ENCODE measurements at regions not wholly inside any gene's neighbourhood (a gene's known extent, or its start where the extent isn't known, plus 50 kb on each side); places are given as distances from the start of the nearest gene placed in this dataset.

DNA sequence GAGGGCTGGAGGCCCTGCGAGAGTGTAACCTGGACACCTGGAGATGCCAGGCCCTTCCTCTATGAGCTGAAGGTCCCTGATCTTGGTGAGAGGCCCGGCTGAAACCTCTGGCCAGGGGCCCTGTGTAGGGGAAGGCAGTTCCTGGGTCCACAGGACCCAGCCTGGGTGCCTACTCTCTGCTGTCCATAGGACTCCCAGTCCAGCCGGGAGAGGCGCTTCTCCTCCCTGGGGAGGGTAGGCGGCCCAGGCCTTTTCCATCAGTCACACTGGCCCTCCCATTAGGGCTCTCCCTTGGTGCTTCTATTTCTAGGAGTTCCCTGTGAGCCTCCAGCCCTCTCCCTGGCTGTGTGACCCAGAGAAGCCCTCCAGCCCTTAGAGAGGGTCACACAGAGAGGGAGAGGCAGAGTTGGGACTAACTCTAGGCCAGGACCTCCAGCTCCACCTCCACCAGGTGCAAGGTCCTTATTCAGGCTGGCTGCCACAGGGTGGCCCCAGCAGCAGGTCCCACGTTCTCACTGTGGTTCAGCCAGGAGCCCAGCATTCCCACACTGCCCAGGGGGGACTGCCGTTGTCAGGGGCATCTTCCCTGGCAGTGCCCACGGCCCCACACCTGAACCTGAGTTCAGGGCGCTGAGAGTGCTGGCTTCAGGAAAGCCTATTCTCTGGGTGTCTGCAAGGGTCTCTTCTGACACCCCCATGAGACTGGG lies 146.8 kb downstream of the SMAD6 start:
- no peak for DNase-seq

GRCh38 chr15:66849393-66849745 lies 147.3 kb downstream of the SMAD6 start:
- no peak for DNase-seq

DNA sequence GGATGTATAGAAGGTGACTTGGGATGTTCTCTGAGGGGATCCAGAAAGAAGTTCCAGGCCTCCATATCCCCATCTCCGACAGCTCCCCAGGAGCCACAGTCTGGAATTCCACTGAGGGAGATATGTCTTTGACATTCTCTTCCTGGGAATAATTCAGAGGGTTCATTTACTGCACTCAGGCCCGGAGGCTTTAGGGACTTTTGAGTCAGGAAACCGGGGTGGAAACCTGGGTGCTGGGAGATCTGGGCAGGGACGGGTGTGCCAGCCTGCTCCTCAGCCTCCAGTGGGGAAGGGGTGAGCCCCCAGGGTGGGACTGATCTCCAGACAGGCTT lies 147.7 kb downstream of the SMAD6 start:
- DNase-seq, result no peak

- DNase-seq, result no peak
These were observed 148.3 kb downstream of the SMAD6 start for GRCh38 chr15:66850078-66850991.

- no peak for DNase-seq
These were observed 148.9 kb downstream of the SMAD6 start for GRCh38 chr15:66850996-66851310.

DNA sequence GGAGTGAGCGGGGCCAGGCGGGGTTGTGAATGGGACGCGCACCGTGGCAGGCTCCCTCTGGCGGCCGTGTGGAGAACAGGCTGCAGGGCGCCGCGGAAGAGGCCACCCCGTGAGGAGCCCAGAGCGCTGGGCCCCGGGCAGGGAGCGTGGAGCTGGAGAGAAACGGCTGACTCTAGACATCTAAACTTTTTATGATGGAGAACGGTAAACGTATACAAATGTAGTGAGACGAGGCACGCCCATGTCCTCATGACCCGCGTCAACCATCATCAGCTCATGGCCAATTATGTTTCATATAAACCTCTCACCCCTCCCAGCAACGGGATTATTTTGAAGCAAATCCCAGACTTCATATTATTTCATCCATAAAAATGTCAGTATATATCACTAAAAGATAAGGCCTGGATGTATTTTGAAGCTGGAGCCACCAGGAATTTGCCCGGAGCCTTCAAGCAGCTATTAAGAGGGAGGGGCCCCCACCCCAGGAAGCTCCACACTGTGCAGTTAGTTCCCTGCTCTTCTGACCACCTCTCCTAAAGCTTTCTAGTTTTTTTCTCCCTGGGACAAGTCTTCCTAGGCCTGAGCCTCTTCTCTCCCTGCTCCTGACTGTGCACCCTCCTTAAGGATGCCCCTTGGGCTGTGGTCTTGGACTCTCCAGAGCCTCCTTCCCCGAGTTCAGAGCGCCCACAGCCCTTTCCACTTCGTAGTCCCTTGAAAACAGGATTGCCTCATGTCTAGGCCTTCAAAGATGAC lies 149.5 kb downstream of the SMAD6 start:
- DNase-seq, result peak; percentile 90

DNA sequence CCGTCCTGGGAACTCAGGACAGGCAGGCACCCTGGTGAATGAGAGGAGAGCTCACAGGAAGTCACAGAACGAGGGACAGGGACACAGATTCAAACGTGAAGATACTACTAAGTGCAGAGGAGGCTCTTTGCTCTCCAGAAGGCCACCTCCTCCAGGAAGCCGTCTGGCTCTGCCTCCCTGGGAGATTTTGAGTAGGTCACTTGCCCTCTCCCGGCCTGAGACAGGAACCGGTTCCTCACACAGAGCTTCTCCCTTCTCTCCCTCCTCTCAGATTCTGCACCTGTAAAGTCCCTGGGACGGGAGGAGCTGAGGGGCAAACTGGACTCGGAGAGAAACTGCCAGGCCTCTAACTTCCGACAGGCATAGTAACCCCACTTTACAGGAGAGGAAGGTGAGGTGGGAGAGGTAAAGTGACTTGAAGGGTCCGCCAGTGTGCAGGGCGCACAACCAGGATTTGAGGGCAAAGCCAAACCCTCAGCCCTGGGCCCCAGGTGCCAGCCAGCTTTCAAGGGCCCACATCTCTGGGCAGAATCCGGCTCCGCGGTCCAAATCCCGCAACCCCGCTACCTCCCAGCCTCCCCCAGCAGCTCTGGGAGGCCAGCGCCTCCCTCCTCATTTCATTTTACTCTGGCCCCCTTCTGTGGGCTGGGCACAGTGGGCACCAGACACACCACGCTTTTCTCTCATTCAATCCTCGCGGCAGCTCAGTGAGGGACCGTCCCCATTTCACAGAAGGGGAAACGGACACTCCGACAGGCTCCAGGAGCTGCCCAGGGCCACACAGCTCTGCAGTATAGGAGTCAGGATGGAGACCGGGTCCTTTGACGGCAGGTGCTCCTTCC lies 150.2 kb downstream of the SMAD6 start:
- no peak for DNase-seq

DNA sequence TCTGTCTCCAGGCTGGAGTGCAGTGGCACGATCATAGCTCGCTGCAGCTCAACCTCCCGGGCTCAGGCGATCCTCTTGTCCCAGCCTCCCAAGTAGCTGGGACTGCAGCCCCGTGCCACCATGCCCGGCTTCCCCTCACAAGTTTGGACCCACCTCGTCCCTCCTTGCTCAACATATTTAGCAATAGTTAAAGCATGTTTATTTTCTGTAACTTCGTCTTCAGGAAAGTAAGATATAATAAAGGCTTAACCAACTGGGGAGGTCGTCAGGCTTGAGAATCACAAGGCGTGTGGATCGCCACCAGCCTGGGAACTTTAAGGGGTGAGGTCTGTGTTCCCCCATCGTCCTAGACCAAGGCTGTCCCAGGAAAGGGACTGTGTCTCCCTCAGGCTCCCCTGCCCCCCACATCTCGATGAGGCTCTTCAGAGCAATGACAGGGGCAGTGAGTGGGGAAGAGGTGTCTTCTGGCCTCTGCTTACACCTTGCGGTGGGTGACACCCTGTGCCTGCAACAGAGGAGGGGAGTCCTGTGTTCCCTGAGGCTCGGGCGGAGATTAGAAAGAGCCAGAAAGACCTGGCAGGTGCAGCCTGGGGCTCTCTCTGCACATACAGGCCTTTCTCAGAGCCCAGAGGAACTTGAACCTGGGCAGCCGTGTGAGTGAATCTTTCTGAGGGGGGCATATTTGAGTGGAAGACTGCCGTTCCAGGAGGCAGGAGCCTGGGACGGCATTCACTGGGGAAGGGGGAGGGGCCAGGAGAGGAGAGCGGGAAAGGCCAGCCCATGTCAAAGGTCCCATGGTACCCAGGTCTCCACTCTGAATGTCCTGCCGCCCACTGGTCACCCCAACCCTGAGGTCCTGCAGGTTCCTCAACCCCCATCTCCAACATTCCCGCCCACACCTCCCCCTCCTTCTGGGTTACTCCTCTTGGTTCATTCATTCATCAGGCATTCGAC lies 152.3 kb downstream of the SMAD6 start:
- DNase-seq, result no peak

- DNase-seq, result no peak
These were observed 153.0 kb downstream of the SMAD6 start for GRCh38 chr15:66855041-66855440.

- DNase-seq, result no peak
These were observed 155.7 kb downstream of the SMAD6 start for GRCh38 chr15:66857694-66858093.

DNA sequence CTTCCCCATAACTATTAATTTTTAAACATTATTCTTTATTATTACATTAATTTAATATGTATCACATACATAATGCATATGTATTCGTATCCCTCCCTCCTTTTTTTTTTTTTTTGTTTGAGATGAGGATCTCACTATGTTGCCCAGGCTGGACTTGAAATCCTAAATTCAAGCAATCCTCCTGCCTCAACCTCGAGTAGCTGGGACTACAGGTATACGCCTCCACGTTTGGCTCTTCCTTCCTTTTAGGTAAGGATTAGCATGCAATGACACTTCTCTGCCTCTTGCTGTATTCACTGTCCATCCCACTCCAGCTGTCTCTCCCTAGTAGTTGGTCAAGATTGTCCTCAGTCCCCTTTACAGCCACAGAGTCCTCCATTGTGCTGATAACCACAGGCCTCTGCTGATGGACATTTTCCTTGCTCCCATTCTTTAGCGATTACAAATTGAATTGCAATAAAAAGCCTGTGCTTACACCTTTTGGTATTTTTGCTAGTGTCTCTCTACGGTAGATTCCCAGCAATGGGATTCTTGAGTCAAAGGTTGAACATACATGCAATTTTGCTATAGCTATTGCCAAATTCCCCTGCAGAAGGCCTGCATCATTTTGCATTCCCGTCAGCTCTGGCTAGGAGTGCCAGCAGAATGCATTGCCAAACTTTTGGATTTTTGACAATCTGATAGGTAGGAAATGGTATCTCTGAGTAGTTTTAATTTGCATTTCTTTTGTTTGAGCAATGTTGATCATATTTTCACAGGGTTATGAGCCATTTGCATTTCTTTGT lies 156.6 kb downstream of the SMAD6 start:
- DNase-seq, result no peak

- DNase-seq, result no peak
These were observed 157.7 kb downstream of the SMAD6 start for GRCh38 chr15:66859688-66860253.

- no peak for DNase-seq
These were observed 158.8 kb downstream of the SMAD6 start for GRCh38 chr15:66860844-66861243.

DNA sequence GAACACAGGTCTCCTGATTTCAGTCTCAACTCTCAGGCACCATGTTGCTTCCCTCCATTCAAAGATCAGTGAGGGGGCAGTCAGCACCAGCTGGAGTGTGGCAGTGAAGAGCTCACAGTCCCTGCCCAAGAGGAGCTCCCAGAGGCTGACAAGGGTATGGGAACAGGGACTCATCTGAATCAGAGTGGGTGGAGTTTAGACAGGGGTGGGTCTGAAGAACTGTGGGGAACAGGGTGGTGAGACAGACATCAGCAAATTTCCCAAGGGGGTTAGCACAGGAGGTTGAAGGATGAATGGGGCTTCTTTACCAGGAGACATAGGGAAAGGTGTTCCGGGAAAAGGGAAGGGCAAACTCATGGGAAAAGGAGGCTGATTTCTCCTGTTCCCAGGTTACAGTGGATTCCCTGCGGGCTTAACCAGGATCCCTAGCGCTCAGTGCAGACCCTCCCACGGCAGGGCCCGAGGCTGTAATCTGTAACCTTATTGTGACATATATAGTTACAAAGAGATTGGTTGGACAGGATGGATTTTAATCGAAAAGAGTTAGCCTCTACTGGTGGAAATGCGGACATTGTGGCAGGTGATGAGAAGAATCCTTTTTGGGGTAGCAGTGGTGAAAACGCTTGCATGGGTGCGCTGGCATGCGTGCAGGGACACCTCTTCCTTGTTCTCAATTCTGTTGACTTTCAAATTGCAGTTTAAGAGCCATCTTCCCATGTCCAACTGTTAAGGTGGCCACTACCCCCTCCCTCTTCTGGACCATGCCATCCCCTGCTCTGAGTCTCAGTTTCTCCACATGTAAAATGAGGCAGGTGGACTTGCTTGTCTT lies 160.3 kb downstream of the SMAD6 start:
- no peak for DNase-seq

DNA sequence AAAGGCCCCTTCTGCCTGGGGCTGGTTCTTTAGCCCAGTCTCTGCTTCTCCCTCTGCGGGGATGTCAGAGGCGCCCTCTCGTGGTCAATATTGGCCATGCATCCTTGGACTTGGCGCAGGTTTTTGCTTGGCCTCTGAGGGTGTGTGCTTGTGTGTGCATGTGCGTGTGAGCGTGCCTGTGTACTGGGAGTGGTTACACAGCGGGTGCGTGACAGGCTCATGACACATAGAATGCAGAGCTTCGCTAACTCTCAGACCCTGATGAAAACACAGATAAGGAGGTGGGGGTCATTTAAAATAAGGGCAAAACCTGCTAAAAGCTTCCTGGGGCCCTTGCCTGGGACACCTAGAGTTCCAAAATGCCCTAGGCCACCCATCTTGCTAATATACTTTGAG lies 160.9 kb downstream of the SMAD6 start:
- peak; percentile 89 for DNase-seq

- no peak for DNase-seq
These were observed 161.5 kb downstream of the SMAD6 start for GRCh38 chr15:66863390-66864085.

DNA sequence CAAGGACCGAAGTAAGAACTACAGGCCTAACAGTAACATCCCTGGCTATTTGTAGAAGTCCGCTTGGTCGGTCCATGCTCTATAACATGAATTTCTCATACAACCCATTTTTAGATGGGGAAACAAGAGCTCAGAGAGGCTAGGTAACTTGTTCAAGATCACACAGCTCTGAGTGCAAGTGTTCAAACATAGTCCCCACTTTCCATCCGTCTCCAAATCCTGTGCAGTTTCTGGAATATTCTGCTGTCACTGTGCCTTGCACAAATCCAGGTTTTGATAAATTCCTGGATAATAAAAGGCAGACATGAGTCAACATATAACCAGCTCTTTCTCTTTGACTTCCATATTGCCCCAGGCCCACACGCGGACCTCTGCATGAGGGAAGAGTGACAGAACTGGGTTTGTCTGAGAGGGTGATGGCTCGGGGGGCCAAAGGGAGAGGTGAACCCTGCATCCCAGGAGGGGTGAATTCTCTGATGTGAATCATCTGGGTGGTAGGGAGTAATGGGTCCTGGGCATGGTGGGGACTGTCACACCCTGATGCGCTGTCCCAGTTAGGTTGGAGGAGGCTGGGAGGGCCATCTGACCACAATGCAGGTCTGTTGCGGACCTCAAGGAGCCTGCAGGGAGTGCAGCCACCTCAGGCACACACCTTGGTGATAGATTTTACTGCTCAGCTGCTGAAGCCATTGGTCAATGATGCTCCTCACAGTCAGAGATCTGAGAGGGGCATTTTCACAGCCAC lies 162.2 kb downstream of the SMAD6 start:
- no peak for DNase-seq

- DNase-seq, result peak; percentile 17
These were observed 162.8 kb downstream of the SMAD6 start for GRCh38 chr15:66864871-66865281.
